Vagina (tissue), 2 donors: ENCODE measurements at regions not wholly inside any gene's neighbourhood (a gene's known extent, or its start where the extent isn't known, plus 50 kb on each side); places are given as distances from the start of the nearest gene placed in this dataset.

Experiments
- DNase-seq, 2 donors: peaks; one replicate each; pipeline ENCODE4 v3.0.0-alpha.2; 2017; ENCODE audit errors: extremely low spot score in 2 of 2
- H3K27ac ChIP-seq: fragments of 200-600 bp; sonication (generic); one replicate; pipeline ENCODE4 v1.5.1; 2019
- H3K27me3 ChIP-seq: fragments of 200-600 bp; sonication (generic); one replicate; pipeline ENCODE4 v1.5.1; 2019
- H3K36me3 ChIP-seq, 2 donors: fragments of 200-600 bp; sonication (generic); one replicate each; pipeline ENCODE4 v1.5.1; 2017 to 2019
- H3K4me1 ChIP-seq: fragments of 200-600 bp; sonication (generic); one replicate; pipeline ENCODE4 v1.5.1; 2019
- H3K4me3 ChIP-seq, 2 donors: fragments of 200-600 bp; sonication (generic); 1 replicate in 1 of 2; 2 replicates in 1 of 2; pipeline ENCODE4 v1.5.1; 2016 to 2019
- H3K9me3 ChIP-seq: fragments of 200-600 bp; sonication (generic); one replicate; pipeline ENCODE4 v1.5.1; 2019
- CTCF ChIP-seq, 3 experiments: fragments of 450-650 bp in 2 of 3; fragments of 200-600 bp in 1 of 3; sonication (generic) in 1 of 3; IDR thresholded peaks; one replicate each; pipeline ENCODE4 v1.5.1; 2017 to 2019; ENCODE audit warnings: antibody characterized with exemption in 3 of 3, mild to moderate bottlenecking in 2 of 3, moderate library complexity in 2 of 3
- POLR2A ChIP-seq, 2 donors: fragments of 450-650 bp; IDR thresholded peaks; one replicate each; pipeline ENCODE4 v1.6.1; 2017; ENCODE audit warnings: antibody characterized with exemption in 2 of 2, mild to moderate bottlenecking in 2 of 2, moderate library complexity in 2 of 2
- POLR2AphosphoS5 ChIP-seq, 2 donors: sonication (generic); formaldehyde crosslinking; IDR thresholded peaks; one replicate each; pipeline ENCODE4 v1.9.0; 2017; ENCODE audit warnings: antibody characterized with exemption in 2 of 2, mild to moderate bottlenecking in 2 of 2, low read depth in 1 of 2; ENCODE audit not compliant: insufficient read depth in 1 of 2
- intact Hi-C: fragments of 100-400 bp; cut with DNase I; formaldehyde crosslinking; loops from one replicate; pipeline ENCODE4 v1.15.1; 2023

DNA sequence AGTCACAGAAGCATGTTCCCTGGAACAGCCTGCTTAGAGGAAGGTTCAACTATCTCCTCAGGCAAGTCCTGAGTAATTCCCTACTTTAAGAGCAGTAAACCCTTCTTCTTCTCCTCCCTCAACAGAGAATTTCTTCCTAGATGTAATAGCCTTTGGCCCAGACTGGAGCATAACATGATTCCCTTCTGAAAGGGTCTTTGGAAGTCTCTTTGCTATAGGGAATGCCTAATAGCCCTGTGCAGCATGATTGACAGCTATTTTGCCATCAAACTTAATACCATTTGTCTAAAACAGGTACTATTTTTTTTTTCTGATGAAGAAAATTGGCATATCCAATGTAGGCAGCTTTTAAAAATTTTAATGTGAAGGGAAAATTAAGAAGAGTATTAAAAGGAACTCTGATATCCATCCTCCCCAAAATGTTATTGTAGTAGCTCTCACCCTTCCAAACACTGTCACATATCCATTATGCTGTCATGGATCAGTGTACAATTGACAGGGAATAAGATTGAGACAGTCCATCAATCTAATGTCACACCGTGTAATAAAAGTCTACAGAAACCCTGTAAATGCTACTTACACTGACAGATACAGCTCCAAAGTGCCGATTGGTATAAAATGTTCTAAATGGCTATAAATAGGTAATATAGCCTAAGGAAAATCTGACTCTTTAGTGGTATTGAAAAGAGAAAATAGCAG, 884.6 kb downstream of the TTLL7 start:
- Histone ChIP-seq H3K27ac (no peak overlapping the region), H3K36me3 (no peaks in the 10 kb centered on the region), H3K4me1 (no peaks in the 10 kb centered on the region), H3K4me3 (no peak overlapping the region), H3K9me3 (no peaks in the 10 kb centered on the region), H3K27me3 (no peaks in the 10 kb centered on the region)
- intact Hi-C loops: no loop called here
- TF ChIP-seq CTCF (IDR thresholded peaks at IDR 0.05) (no peak), POLR2A (IDR thresholded peaks at IDR 0.05) (no peak), POLR2AphosphoS5 (IDR thresholded peaks at IDR 0.05; ENCODE audit: insufficient read depth in 1 of 2, low read depth in 1 of 2) (no peak)
- DNase-seq: no peak

- no peaks in the 10 kb centered on the region for H3K36me3 ChIP-seq
- intact Hi-C loops: no loop called here
- H3K4me1 ChIP-seq: no peaks in the 10 kb centered on the region
- H3K9me3 ChIP-seq: no peaks in the 10 kb centered on the region
- H3K4me3 ChIP-seq: no peak overlapping the region
- no peak for TF ChIP-seq POLR2A (IDR thresholded peaks at IDR 0.05)
- no peak for TF ChIP-seq POLR2AphosphoS5 (IDR thresholded peaks at IDR 0.05; ENCODE audit: insufficient read depth in 1 of 2, low read depth in 1 of 2)
- no peak for TF ChIP-seq CTCF (IDR thresholded peaks at IDR 0.05)
- no peak overlapping the region for H3K27ac ChIP-seq
- H3K27me3 ChIP-seq: no peaks in the 10 kb centered on the region
- DNase-seq: no peak
Observed at GRCh38 chr1:83113652-83114051, 885.3 kb downstream of the TTLL7 start.

GRCh38 chr1:83112248-83112885, 886.6 kb downstream of the TTLL7 start:
- intact Hi-C loops: no loop called here
- H3K27ac ChIP-seq: no peak overlapping the region
- DNase-seq: no peak
- H3K4me3 ChIP-seq: no peak overlapping the region
- H3K27me3 ChIP-seq: no peaks in the 10 kb centered on the region
- H3K9me3 ChIP-seq: no peaks in the 10 kb centered on the region
- H3K4me1 ChIP-seq: no peaks in the 10 kb centered on the region
- TF ChIP-seq POLR2AphosphoS5 (IDR thresholded peaks at IDR 0.05; ENCODE audit: insufficient read depth in 1 of 2, low read depth in 1 of 2) (no peak), POLR2A (IDR thresholded peaks at IDR 0.05) (no peak), CTCF (IDR thresholded peaks at IDR 0.05) (no peak)
- no peaks in the 10 kb centered on the region for H3K36me3 ChIP-seq

- TF ChIP-seq POLR2A (IDR thresholded peaks at IDR 0.05): no peak
- no peak for TF ChIP-seq CTCF (IDR thresholded peaks at IDR 0.05)
- TF ChIP-seq POLR2AphosphoS5 (IDR thresholded peaks at IDR 0.05; ENCODE audit: insufficient read depth in 1 of 2, low read depth in 1 of 2): no peak
- no peak for DNase-seq
- H3K9me3 ChIP-seq: no peaks in the 10 kb centered on the region
- H3K4me1 ChIP-seq: no peaks in the 10 kb centered on the region
- intact Hi-C loops: no loop called here
- H3K36me3 ChIP-seq: no peaks in the 10 kb centered on the region
- H3K27ac ChIP-seq: no peak overlapping the region
- H3K4me3 ChIP-seq: no peak overlapping the region
- H3K27me3 ChIP-seq: no peaks in the 10 kb centered on the region
Observed at GRCh38 chr1:83110156-83110555, 888.8 kb downstream of the TTLL7 start.

GRCh38 chr1:83109692-83110091, 889.2 kb downstream of the TTLL7 start:
- Histone ChIP-seq H3K27me3 (no peaks in the 10 kb centered on the region), H3K4me3 (no peak overlapping the region), H3K36me3 (no peaks in the 10 kb centered on the region), H3K9me3 (no peaks in the 10 kb centered on the region), H3K27ac (no peak overlapping the region), H3K4me1 (no peaks in the 10 kb centered on the region)
- TF ChIP-seq POLR2AphosphoS5 (IDR thresholded peaks at IDR 0.05; ENCODE audit: insufficient read depth in 1 of 2, low read depth in 1 of 2) (no peak), CTCF (IDR thresholded peaks at IDR 0.05) (no peak), POLR2A (IDR thresholded peaks at IDR 0.05) (no peak)
- no peak for DNase-seq
- intact Hi-C loops: no loop called here
